Left lung (tissue), 4 donors: ENCODE measurements at regions not wholly inside any gene's neighbourhood (a gene's known extent, or its start where the extent isn't known, plus 50 kb on each side); places are given as distances from the start of the nearest gene placed in this dataset.
"Not testable (repeated sequence)": the region's sequence is repeated elsewhere in the genome, so short reads cannot be mapped to it uniquely, and the experiment has no call there.

Experiments used
- ATAC-seq: fragments of 200-7000 bp; cut with Tn5 transposase; one replicate; pipeline ENCODE4 v1.9.1; 2020; ENCODE audit warnings: moderate library complexity
- DNase-seq, 4 donors: peaks; one replicate each; pipeline ENCODE4 v3.0.0-alpha.2; 2013 to 2020
- H3K27ac ChIP-seq, 2 donors: fragments of 200-600 bp; sonication (generic) in 1 of 2; one replicate each; pipeline versions ENCODE4 v1.5.0 to v1.8.0; 2020 to 2021
- H3K27me3 ChIP-seq, 2 donors: fragments of 200-600 bp; sonication (generic) in 1 of 2; one replicate each; pipeline versions ENCODE4 v1.5.0 to v1.8.0; 2020 to 2021
- H3K36me3 ChIP-seq, 2 donors: fragments of 200-600 bp; sonication (generic) in 1 of 2; one replicate each; pipeline versions ENCODE4 v1.5.0 to v1.8.0; 2020 to 2021
- H3K4me1 ChIP-seq, 2 donors: fragments of 200-600 bp; one replicate each; pipeline ENCODE4 v1.8.0; 2021
- H3K4me3 ChIP-seq, 2 donors: fragments of 200-600 bp; sonication (generic) in 1 of 2; one replicate each; pipeline versions ENCODE4 v1.5.0 to v1.8.0; 2020 to 2021; ENCODE audit warnings: mild to moderate bottlenecking in 1 of 2
- H3K9me3 ChIP-seq, 2 donors: fragments of 200-600 bp; sonication (generic) in 1 of 2; one replicate each; pipeline versions ENCODE4 v1.5.0 to v1.8.0; 2020 to 2021
- CTCF ChIP-seq, 2 donors: fragments of 200-600 bp; sonication (generic) in 1 of 2; IDR thresholded peaks; one replicate each; pipeline versions ENCODE4 v1.5.0 to v1.8.0; 2021; ENCODE audit warnings: antibody characterized with exemption in 2 of 2
- intact Hi-C, 2 donors: fragments of 100-400 bp; cut with DNase I; formaldehyde crosslinking; loops; one replicate each; pipeline versions ENCODE4 v1.11.2 to v1.14.2; 2022
- donor health status: DM: no; HTN: yes; CAD: no.
- donor health status: DM: no; HTN: no; CAD: no.

GRCh38 chr3:153853163-153853562 lies 268.0 kb upstream of the ARHGEF26 start:
- H3K4me1 ChIP-seq, result no peaks in the 10 kb centered on the region
- H3K27me3 ChIP-seq, result no peaks in the 10 kb centered on the region
- no peak for DNase-seq
- intact Hi-C loops, result no loop called here
- ATAC-seq, result no peak
- no peak overlapping the region for H3K27ac ChIP-seq
- H3K4me3 ChIP-seq, result no peak overlapping the region
- no peaks in the 10 kb centered on the region for H3K9me3 ChIP-seq
- TF ChIP-seq CTCF (IDR thresholded peaks at IDR 0.05), result no peak
- no peaks in the 10 kb centered on the region for H3K36me3 ChIP-seq

GRCh38 chr3:153855772-153856171 lies 265.4 kb upstream of the ARHGEF26 start:
- Histone ChIP-seq H3K36me3 (no peaks in the 10 kb centered on the region), H3K9me3 (no peaks in the 10 kb centered on the region), H3K4me1 (no peaks in the 10 kb centered on the region), H3K4me3 (no peak overlapping the region), H3K27me3 (no peaks in the 10 kb centered on the region), H3K27ac (no peak overlapping the region)
- TF ChIP-seq CTCF (IDR thresholded peaks at IDR 0.05), result no peak
- no peak for ATAC-seq
- intact Hi-C loops, result no loop called here
- no peak for DNase-seq

GRCh38 chr3:153856932-153857331 lies 264.3 kb upstream of the ARHGEF26 start:
- Histone ChIP-seq H3K36me3 (no peaks in the 10 kb centered on the region), H3K27me3 (no peaks in the 10 kb centered on the region), H3K27ac (no peak overlapping the region), H3K4me3 (no peak overlapping the region), H3K4me1 (no peaks in the 10 kb centered on the region), H3K9me3 (no peaks in the 10 kb centered on the region)
- no peak for TF ChIP-seq CTCF (IDR thresholded peaks at IDR 0.05)
- intact Hi-C loops, result no loop called here
- DNase-seq (no peak), ATAC-seq (no peak)

GRCh38 chr3:153864793-153865192 lies 256.4 kb upstream of the ARHGEF26 start:
- TF ChIP-seq CTCF (IDR thresholded peaks at IDR 0.05), result no peak
- Histone ChIP-seq H3K4me1 (no peaks in the 10 kb centered on the region), H3K4me3 (no peak overlapping the region), H3K27ac (no peak overlapping the region), H3K27me3 (no peaks in the 10 kb centered on the region), H3K36me3 (no peaks in the 10 kb centered on the region), H3K9me3 (peaks cover 0 to 7% of the 10 kb centered on the region in 2 donors)
- DNase-seq, result no peak
- intact Hi-C loops, result no loop called here
- no peak for ATAC-seq

- Histone ChIP-seq H3K4me1 (no peaks in the 10 kb centered on the region), H3K4me3 (no peak overlapping the region), H3K36me3 (no peaks in the 10 kb centered on the region), H3K27ac (no peak overlapping the region), H3K9me3 (peaks cover 0 to 9% of the 10 kb centered on the region in 2 donors), H3K27me3 (no peaks in the 10 kb centered on the region)
- intact Hi-C loops, result no loop called here
- ATAC-seq (no peak), DNase-seq (no peak)
- no peak for TF ChIP-seq CTCF (IDR thresholded peaks at IDR 0.05)
Observed at GRCh38 chr3:153866901-153867300, 254.3 kb upstream of the ARHGEF26 start.

GRCh38 chr3:153874348-153874747 lies 246.8 kb upstream of the ARHGEF26 start:
- DNase-seq, H3K4me1 ChIP-seq, H3K4me3 ChIP-seq, ATAC-seq, H3K27ac ChIP-seq, intact Hi-C loops, H3K36me3 ChIP-seq, H3K27me3 ChIP-seq: not testable (repeated sequence)
- H3K9me3 ChIP-seq, result peaks cover 0 to 29% of the 10 kb centered on the region in 2 donors
